Adrenal gland (tissue), 9 donors: ENCODE measurements at regions not wholly inside any gene's neighbourhood (a gene's known extent, or its start where the extent isn't known, plus 50 kb on each side); places are given as distances from the start of the nearest gene placed in this dataset.
A peak's percentile ranks its signal among the peaks of the same experiment; 100 is the strongest.

Source experiments
- DNase-seq, 7 donors: peaks; one replicate each; pipeline ENCODE4 v3.0.0-alpha.2; 2019 to 2020
- H3K27ac ChIP-seq, 5 donors: fragments of 200-600 bp; sonication (generic) in 4 of 5; 1 replicate in 3 of 5; 2 replicates in 2 of 5; pipeline versions ENCODE4 v1.5.1 to v1.8.0; 2016 to 2020; ENCODE audit warnings: mild to moderate bottlenecking in 1 of 5
- H3K27me3 ChIP-seq: fragments of 200-600 bp; 2 replicates; pipeline ENCODE4 v1.8.0; 2021
- H3K36me3 ChIP-seq, 2 donors: fragments of 200-600 bp; replicated peaks in 1 of 2; 1 replicate in 1 of 2; 2 replicates in 1 of 2; pipeline versions ENCODE4 v1.5.1 to v1.8.0; 2018 to 2022
- H3K4me1 ChIP-seq, 2 donors: fragments of 200-600 bp; replicated peaks in 1 of 2; 1 replicate in 1 of 2; 2 replicates in 1 of 2; pipeline versions ENCODE4 v1.5.1 to v1.8.0; 2018 to 2021
- H3K4me3 ChIP-seq, 4 donors: fragments of 200-600 bp; sonication (generic) in 3 of 4; one replicate each; pipeline ENCODE4 v1.5.1; 2016 to 2018
- H3K9me3 ChIP-seq, 3 donors: fragments of 200-600 bp; sonication (generic) in 1 of 3; replicated peaks in 1 of 3; 1 replicate in 2 of 3; 2 replicates in 1 of 3; pipeline versions ENCODE4 v1.5.1 to v1.8.0; 2016 to 2021
- POLR2A ChIP-seq, 2 donors: fragments of 450-650 bp; IDR thresholded peaks; one replicate each; pipeline ENCODE4 v1.6.1; 2017; ENCODE audit warnings: antibody characterized with exemption in 2 of 2, mild to moderate bottlenecking in 2 of 2, moderate library complexity in 1 of 2
- WGBS, 4 donors: extraction: QIAGEN DNeasy Blood & Tissue Kit in 2 of 4; methylation state at CpG; one replicate each; pipeline versions ENCODE4 v1.1.5 to v1.1.7; 2013 to 2017; 5-methylcytosine and 5-hydroxymethylcytosine counted together
- intact Hi-C, 2 donors: fragments of 100-400 bp; cut with DNase I; formaldehyde crosslinking; loops; one replicate each; pipeline versions ENCODE4 v1.14.1 to v1.15.0; 2022 to 2023
- TF ChIP-seq, protein P1 (sequence below), 6 experiments: fragments of 450-650 bp in 4 of 6; fragments of 200-600 bp in 2 of 6; sonication (generic) in 1 of 6; IDR thresholded peaks; 1 replicate in 5 of 6; 2 replicates in 1 of 6; pipeline versions ENCODE4 v1.5.1 to v1.8.0; 2016 to 2021; ENCODE audit warnings: antibody characterized with exemption in 6 of 6, mild to moderate bottlenecking in 2 of 6, moderate library complexity in 1 of 6
- donor health status: healthy with polysubstance abuse.
- donor health status: Bipolar disorder and iron deficiency.
- donor health status: DM: yes; HTN: yes; CAD: no.
- donor health status: DM: no; HTN: no; CAD: no.
- donor health status: DM: no; HTN: no; CAD: no.

DNA sequence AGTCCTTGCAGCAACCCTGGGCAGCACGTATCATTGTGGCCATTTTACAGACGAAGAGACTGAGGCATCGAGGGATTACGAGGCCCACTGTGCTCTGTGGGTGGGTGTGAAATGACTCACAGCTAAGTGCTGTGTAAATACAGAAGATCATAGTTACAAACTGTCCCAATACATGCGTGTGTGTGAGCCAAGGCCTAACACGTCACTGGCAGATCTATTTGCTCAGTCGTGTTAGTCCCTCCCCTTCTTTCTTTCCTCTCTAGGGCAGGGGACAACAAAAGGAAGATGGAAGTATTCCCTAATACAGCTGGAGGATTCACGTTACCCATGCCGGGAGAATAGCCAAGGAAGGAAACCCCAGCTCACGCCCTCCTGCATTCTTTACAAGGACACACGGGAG lies 175.9 kb downstream of the CDC5L start:
- Histone ChIP-seq H3K4me1 (no peaks in the 10 kb centered on the region), H3K36me3 (no peaks in the 10 kb centered on the region), H3K27me3 (peaks cover 9% of the 10 kb centered on the region), H3K9me3 (no peaks in the 10 kb centered on the region), H3K4me3 (no peak overlapping the region), H3K27ac (no peak overlapping the region)
- WGBS, 4 donors = 78 to 83% (median 82%) methylated on average over 9 to 11 of the region's 11 CpGs
- intact Hi-C loops = no loop called here
- peak in 1 of 7 donors; percentile 45 for DNase-seq
- no peak for TF ChIP-seq POLR2A (IDR thresholded peaks at IDR 0.05)
- TF ChIP-seq, protein P1, sequence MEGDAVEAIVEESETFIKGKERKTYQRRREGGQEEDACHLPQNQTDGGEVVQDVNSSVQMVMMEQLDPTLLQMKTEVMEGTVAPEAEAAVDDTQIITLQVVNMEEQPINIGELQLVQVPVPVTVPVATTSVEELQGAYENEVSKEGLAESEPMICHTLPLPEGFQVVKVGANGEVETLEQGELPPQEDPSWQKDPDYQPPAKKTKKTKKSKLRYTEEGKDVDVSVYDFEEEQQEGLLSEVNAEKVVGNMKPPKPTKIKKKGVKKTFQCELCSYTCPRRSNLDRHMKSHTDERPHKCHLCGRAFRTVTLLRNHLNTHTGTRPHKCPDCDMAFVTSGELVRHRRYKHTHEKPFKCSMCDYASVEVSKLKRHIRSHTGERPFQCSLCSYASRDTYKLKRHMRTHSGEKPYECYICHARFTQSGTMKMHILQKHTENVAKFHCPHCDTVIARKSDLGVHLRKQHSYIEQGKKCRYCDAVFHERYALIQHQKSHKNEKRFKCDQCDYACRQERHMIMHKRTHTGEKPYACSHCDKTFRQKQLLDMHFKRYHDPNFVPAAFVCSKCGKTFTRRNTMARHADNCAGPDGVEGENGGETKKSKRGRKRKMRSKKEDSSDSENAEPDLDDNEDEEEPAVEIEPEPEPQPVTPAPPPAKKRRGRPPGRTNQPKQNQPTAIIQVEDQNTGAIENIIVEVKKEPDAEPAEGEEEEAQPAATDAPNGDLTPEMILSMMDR (IDR thresholded peaks at IDR 0.05) = no peak

DNA sequence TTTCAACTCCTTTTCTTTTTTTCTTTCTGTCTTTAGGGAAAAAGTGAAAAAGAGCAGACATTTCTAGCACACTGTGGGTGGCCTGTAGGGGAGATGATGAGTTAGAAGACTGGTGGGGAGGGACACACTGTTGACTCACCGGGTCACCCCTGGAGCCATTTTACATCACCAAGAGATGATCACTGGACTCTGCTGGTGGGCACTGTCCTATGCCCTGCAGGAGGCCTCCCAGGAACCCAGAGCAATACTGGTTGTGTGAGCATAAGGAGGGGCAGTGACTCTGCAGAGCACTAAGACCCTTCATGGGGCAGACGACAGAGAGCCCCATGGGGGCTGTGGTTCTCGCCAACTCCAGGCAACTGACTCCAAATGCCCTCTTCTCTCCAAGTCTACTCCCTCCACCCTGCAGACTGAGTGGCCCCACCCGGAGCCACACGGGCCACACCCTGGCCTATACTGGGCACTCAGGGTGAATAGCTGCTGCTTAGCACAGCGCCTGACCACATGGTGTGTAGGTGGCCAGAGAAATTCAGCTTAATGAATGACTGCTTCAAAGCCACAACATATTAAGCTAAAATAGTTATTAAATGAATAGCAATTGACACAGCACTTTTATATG lies 177.5 kb downstream of the CDC5L start:
- WGBS, 4 donors = 78 to 92% (median 85%) methylated on average over 6 of the region's 6 CpGs
- peak in 2 of 7 donors; percentile 6 to 24 for DNase-seq
- intact Hi-C loops = no loop called here

DNA sequence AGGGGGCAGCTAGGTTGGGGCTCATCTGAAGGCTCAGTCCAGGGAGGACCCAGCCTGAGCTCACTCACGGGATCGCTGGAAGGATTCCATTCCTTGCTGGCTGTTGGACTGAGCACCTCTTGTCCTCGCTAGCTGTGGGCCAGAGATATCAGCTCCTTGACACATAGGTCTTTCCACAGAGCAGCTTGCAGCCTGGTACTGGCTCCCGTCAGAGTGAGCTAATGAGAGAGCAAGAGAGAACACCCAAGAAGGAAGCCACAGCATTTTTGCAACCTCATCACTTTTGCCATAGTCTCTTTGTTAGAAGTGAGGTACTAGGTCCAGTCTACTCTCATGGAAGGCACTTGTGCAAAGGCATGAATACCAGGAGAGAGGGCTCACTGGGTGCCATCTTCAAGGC lies 179.9 kb downstream of the CDC5L start:
- DNase-seq = peak in 5 of 7 donors; percentile 11 to 55 (median 26)
- WGBS, 4 donors = 81 to 91% (median 85%) methylated on average over 4 of the region's 4 CpGs
- TF ChIP-seq, protein P1 (IDR thresholded peaks at IDR 0.05) = no peak
- no peak for TF ChIP-seq POLR2A (IDR thresholded peaks at IDR 0.05)
- Histone ChIP-seq H3K4me3 (no peak overlapping the region), H3K36me3 (no peaks in the 10 kb centered on the region), H3K9me3 (no peaks in the 10 kb centered on the region), H3K27me3 (no peaks in the 10 kb centered on the region), H3K4me1 (peaks cover 5 to 11% of the 10 kb centered on the region in 2 donors), H3K27ac (no peak overlapping the region)
- intact Hi-C loops = no loop called here

More for the DNA sequence above, 177.5 kb downstream of the CDC5L start:
- H3K36me3 ChIP-seq = no peaks in the 10 kb centered on the region
- H3K27ac ChIP-seq = no peak overlapping the region
- peaks cover 5% of the 10 kb centered on the region for H3K27me3 ChIP-seq
- TF ChIP-seq, protein P1 (IDR thresholded peaks at IDR 0.05) = no peak
- TF ChIP-seq POLR2A (IDR thresholded peaks at IDR 0.05) = no peak
- peaks cover 5 to 11% of the 10 kb centered on the region in 2 donors for H3K4me1 ChIP-seq
- no peak overlapping the region for H3K4me3 ChIP-seq
- no peaks in the 10 kb centered on the region for H3K9me3 ChIP-seq

DNA sequence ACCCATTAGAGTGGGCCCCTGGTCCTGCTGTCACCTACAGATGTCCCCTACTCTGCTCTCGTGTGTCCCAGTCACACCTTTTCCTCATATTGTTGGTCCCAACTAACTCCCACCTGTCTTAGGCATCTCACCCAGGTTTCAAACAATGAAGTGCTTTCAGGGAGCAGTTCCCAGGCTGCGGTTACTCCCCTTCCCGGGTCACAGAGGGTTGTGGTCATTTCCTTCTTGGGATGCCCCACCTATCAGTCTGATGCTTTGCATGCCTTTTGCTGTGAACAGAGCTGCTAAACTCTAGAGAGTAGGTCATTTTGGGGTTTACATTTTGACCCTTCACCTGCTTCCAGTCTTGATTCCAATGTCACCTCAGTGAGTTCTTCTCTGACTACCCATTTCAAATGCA lies 181.6 kb downstream of the CDC5L start:
- intact Hi-C loops = no loop called here
- DNase-seq = peak in 2 of 7 donors; percentile 6 to 29
- peaks cover 5 to 11% of the 10 kb centered on the region in 2 donors for H3K4me1 ChIP-seq
- TF ChIP-seq, protein P1 (IDR thresholded peaks at IDR 0.05) = no peak
- TF ChIP-seq POLR2A (IDR thresholded peaks at IDR 0.05) = no peak
- no peaks in the 10 kb centered on the region for H3K27me3 ChIP-seq
- no peak overlapping the region for H3K4me3 ChIP-seq
- H3K36me3 ChIP-seq = no peaks in the 10 kb centered on the region
- H3K27ac ChIP-seq = no peak overlapping the region
- 73 to 86% (median 82%) methylated on average over 3 of the region's 3 CpGs for WGBS, 4 donors
- H3K9me3 ChIP-seq = no peaks in the 10 kb centered on the region
